ENCODE measurements at regions not wholly inside any gene's neighbourhood (a gene's known extent, or its start where the extent isn't known, plus 50 kb on each side); places are given as distances from the start of the nearest gene placed in this dataset.

DNA sequence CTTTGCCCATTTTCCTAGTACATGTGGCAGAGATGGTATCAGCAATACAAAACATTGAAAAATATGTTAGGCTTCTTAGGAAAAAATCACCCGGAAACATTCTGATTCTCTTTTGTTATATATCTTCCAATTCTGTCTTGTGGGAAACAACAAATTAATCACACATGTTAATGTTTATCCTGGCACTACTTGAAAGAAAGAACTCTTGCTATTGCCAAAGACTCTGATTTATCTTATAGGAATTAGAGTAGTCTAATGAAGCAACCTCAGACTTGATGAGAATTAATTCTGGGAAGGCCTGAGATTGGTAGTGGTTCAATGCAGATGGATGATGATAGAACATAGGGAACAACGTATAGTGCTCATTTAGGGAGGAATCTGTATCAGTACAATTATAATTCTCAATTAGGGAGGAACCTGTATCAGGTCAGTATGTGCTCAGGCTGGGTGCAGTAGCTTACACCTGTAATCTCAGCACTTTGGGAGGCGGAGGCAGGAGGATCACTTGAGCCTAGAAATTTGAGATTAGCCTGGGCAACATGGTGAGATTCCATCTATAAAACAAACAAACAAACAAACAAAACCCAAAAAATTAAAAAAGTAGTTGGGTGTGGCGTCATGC is 50.7 kb downstream of the TAS2R16 start:
- DNase-seq (ENCODE audit: low spot score), result no peak
- in situ Hi-C loops (cut with HindIII; ENCODE audit: low sequenced_read_pairs), result no loop called here

- peak; percentile 41 for DNase-seq (ENCODE audit: low spot score)
- in situ Hi-C loops (cut with HindIII; ENCODE audit: low sequenced_read_pairs), result no loop called here
Measured at GRCh38 chr7:122942765-122943164, 52.7 kb downstream of the TAS2R16 start.

- DNase-seq (ENCODE audit: low spot score), result peak; percentile 42
- in situ Hi-C loops (cut with HindIII; ENCODE audit: low sequenced_read_pairs), result no loop called here
Measured at GRCh38 chr7:122942059-122942458, 53.4 kb downstream of the TAS2R16 start.
